ENCODE measurements at regions not wholly inside any gene's neighbourhood (a gene's known extent, or its start where the extent isn't known, plus 50 kb on each side); places are given as distances from the start of the nearest gene placed in this dataset.

- no peak for TF ChIP-seq CTCF (IDR thresholded peaks at IDR 0.05; ENCODE audit: poor library complexity, severe bottlenecking)
- no peak for ATAC-seq (ENCODE audit: low read depth)
- no peak for DNase-seq (ENCODE audit: low spot score)
- Histone ChIP-seq H3K4me3 (ENCODE audit: severe bottlenecking) (no peak overlapping the region), H3K27ac (ENCODE audit: poor library complexity, severe bottlenecking) (no peak overlapping the region), H3K9me3 (ENCODE audit: severe bottlenecking) (no peaks in the 10 kb centered on the region), H3K27me3 (ENCODE audit: insufficient read depth, poor library complexity, severe bottlenecking) (no peaks in the 10 kb centered on the region), H3K36me3 (ENCODE audit: low read depth) (peaks cover 16% of the 10 kb centered on the region), H3K4me1 (ENCODE audit: insufficient read depth, poor library complexity, severe bottlenecking) (peaks cover 20% of the 10 kb centered on the region)
Measured at GRCh38 chr3:11697701-11698100, 54.0 kb upstream of the VGLL4 start.

- DNase-seq (ENCODE audit: low spot score) (no peak), ATAC-seq (ENCODE audit: low read depth) (no peak)
- Histone ChIP-seq H3K36me3 (ENCODE audit: low read depth) (peaks cover 11% of the 10 kb centered on the region), H3K27ac (ENCODE audit: poor library complexity, severe bottlenecking) (no peak overlapping the region), H3K9me3 (ENCODE audit: severe bottlenecking) (no peaks in the 10 kb centered on the region), H3K4me1 (ENCODE audit: insufficient read depth, poor library complexity, severe bottlenecking) (peaks cover 33% of the 10 kb centered on the region), H3K4me3 (ENCODE audit: severe bottlenecking) (no peak overlapping the region), H3K27me3 (ENCODE audit: insufficient read depth, poor library complexity, severe bottlenecking) (no peaks in the 10 kb centered on the region)
- no peak for TF ChIP-seq CTCF (IDR thresholded peaks at IDR 0.05; ENCODE audit: poor library complexity, severe bottlenecking)
Measured at GRCh38 chr3:11696054-11696453, 52.3 kb upstream of the VGLL4 start.

Data from RWPE2 (cell line).